DMS53 treated with DMSO at 0.1 percent for 48 hours (cell line): ENCODE measurements at regions not wholly inside any gene's neighbourhood (a gene's known extent, or its start where the extent isn't known, plus 50 kb on each side); places are given as distances from the start of the nearest gene placed in this dataset.

ENCODE experiments used
- DNase-seq: peaks from one replicate; lab custom pipeline; 2025; ENCODE audit not compliant: unreplicated experiment; lab: John Stamatoyannopoulos, UW

GRCh38 chr4:183846951-183847350 lies 58.2 kb upstream of the STOX2 start:
- DNase-seq: no peak

- DNase-seq: no peak
These were observed 56.3 kb upstream of the STOX2 start for GRCh38 chr4:183848805-183849204.

- no peak for DNase-seq
These were observed 52.1 kb upstream of the STOX2 start for GRCh38 chr4:183852910-183853547.

GRCh38 chr4:183853548-183853940 lies 51.6 kb upstream of the STOX2 start:
- DNase-seq: no peak
